ENCODE measurements at regions not wholly inside any gene's neighbourhood (a gene's known extent, or its start where the extent isn't known, plus 50 kb on each side); places are given as distances from the start of the nearest gene placed in this dataset.

- no peak overlapping the region for H3K4me3 ChIP-seq (ENCODE audit: low read depth, low read length)
- no peaks in the 10 kb centered on the region for H3K27me3 ChIP-seq (ENCODE audit: control insufficient read depth, insufficient read depth, low read length)
- no peak overlapping the region for H3K9ac ChIP-seq (ENCODE audit: low read length)
- H3K9me3 ChIP-seq (ENCODE audit: control insufficient read depth, insufficient read depth, low read depth, low read length) = no peaks in the 10 kb centered on the region
- H3K27ac ChIP-seq (ENCODE audit: low read depth, low read length) = no peak overlapping the region
- H3K4me1 ChIP-seq (ENCODE audit: control insufficient read depth, insufficient read depth, low read length) = no peaks in the 10 kb centered on the region
- H3K36me3 ChIP-seq (ENCODE audit: control insufficient read depth, insufficient read depth, low read length) = no peaks in the 10 kb centered on the region
Observed at GRCh38 chr4:24168658-24169057, 278.8 kb upstream of the PPARGC1A start.

DNA sequence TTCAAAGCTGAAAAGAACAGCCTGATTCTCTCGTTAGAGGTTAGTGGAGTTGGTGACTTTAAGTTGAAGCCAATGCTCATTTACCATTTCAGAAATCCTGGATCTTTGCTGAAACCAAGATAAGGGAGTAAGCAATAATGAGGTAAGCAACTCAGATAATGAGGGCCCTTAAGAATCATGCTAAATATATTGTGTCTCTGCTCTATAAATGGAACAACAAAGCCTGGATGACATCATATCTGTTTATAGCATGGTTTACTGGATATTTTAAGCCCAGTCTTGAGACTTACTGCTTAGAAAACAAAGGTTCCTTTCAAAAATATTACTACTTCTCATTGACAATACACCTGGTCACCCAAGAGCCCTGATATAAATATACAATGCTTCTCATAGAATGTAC is 276.7 kb upstream of the PPARGC1A start:
- Histone ChIP-seq H3K9me3 (ENCODE audit: control insufficient read depth, insufficient read depth, low read depth, low read length) (no peaks in the 10 kb centered on the region), H3K36me3 (ENCODE audit: control insufficient read depth, insufficient read depth, low read length) (no peaks in the 10 kb centered on the region), H3K4me3 (ENCODE audit: low read depth, low read length) (no peak overlapping the region), H3K4me1 (ENCODE audit: control insufficient read depth, insufficient read depth, low read length) (no peaks in the 10 kb centered on the region), H3K27ac (ENCODE audit: low read depth, low read length) (no peak overlapping the region), H3K27me3 (ENCODE audit: control insufficient read depth, insufficient read depth, low read length) (no peaks in the 10 kb centered on the region), H3K9ac (ENCODE audit: low read length) (no peak overlapping the region)

- H3K4me3 ChIP-seq (ENCODE audit: low read depth, low read length) = no peak overlapping the region
- H3K9me3 ChIP-seq (ENCODE audit: control insufficient read depth, insufficient read depth, low read depth, low read length) = no peaks in the 10 kb centered on the region
- H3K27me3 ChIP-seq (ENCODE audit: control insufficient read depth, insufficient read depth, low read length) = no peaks in the 10 kb centered on the region
- H3K4me1 ChIP-seq (ENCODE audit: control insufficient read depth, insufficient read depth, low read length) = no peaks in the 10 kb centered on the region
- no peaks in the 10 kb centered on the region for H3K36me3 ChIP-seq (ENCODE audit: control insufficient read depth, insufficient read depth, low read length)
- H3K27ac ChIP-seq (ENCODE audit: low read depth, low read length) = no peak overlapping the region
- H3K9ac ChIP-seq (ENCODE audit: low read length) = no peak overlapping the region
Observed at GRCh38 chr4:24164797-24165196, 274.9 kb upstream of the PPARGC1A start.

GRCh38 chr4:24164054-24164693 is 274.3 kb upstream of the PPARGC1A start:
- no peaks in the 10 kb centered on the region for H3K27me3 ChIP-seq (ENCODE audit: control insufficient read depth, insufficient read depth, low read length)
- no peaks in the 10 kb centered on the region for H3K36me3 ChIP-seq (ENCODE audit: control insufficient read depth, insufficient read depth, low read length)
- no peak overlapping the region for H3K4me3 ChIP-seq (ENCODE audit: low read depth, low read length)
- H3K9ac ChIP-seq (ENCODE audit: low read length) = no peak overlapping the region
- no peaks in the 10 kb centered on the region for H3K9me3 ChIP-seq (ENCODE audit: control insufficient read depth, insufficient read depth, low read depth, low read length)
- H3K27ac ChIP-seq (ENCODE audit: low read depth, low read length) = no peak overlapping the region
- H3K4me1 ChIP-seq (ENCODE audit: control insufficient read depth, insufficient read depth, low read length) = no peaks in the 10 kb centered on the region

- Histone ChIP-seq H3K4me3 (ENCODE audit: low read depth, low read length) (no peak overlapping the region), H3K9ac (ENCODE audit: low read length) (no peak overlapping the region), H3K9me3 (ENCODE audit: control insufficient read depth, insufficient read depth, low read depth, low read length) (no peaks in the 10 kb centered on the region), H3K36me3 (ENCODE audit: control insufficient read depth, insufficient read depth, low read length) (no peaks in the 10 kb centered on the region), H3K27ac (ENCODE audit: low read depth, low read length) (no peak overlapping the region), H3K4me1 (ENCODE audit: control insufficient read depth, insufficient read depth, low read length) (peaks cover 2% of the 10 kb centered on the region; the same call in 1 of the 2 replicates), H3K27me3 (ENCODE audit: control insufficient read depth, insufficient read depth, low read length) (no peaks in the 10 kb centered on the region)
Observed at GRCh38 chr4:24163314-24163713, 273.5 kb upstream of the PPARGC1A start.

DNA sequence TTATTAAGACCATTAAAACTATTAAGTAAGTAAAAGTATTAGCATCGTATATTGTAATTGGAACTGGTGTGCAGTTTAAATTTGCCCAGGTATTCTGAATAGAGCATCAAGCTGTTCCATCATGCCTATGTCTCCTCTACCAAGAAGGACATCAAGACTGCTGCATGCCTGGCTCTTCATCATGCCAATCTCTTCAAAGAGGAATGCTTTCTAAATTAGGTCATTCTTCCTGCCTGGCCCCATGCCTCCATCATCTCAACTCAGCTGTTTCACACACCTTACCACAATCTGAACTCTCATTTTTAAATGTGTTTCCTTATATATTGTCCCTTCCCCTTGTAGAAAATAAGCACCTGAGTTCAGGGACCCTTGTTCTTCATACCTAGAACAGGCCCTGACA is 270.5 kb upstream of the PPARGC1A start:
- no peak overlapping the region for H3K4me3 ChIP-seq (ENCODE audit: low read depth, low read length)
- H3K36me3 ChIP-seq (ENCODE audit: control insufficient read depth, insufficient read depth, low read length) = no peaks in the 10 kb centered on the region
- H3K9ac ChIP-seq (ENCODE audit: low read length) = no peak overlapping the region
- no peaks in the 10 kb centered on the region for H3K27me3 ChIP-seq (ENCODE audit: control insufficient read depth, insufficient read depth, low read length)
- H3K27ac ChIP-seq (ENCODE audit: low read depth, low read length) = no peak overlapping the region
- peaks cover 6% of the 10 kb centered on the region for H3K4me1 ChIP-seq (ENCODE audit: control insufficient read depth, insufficient read depth, low read length)
- H3K9me3 ChIP-seq (ENCODE audit: control insufficient read depth, insufficient read depth, low read depth, low read length) = no peaks in the 10 kb centered on the region

GRCh38 chr4:24158031-24158430 is 268.2 kb upstream of the PPARGC1A start:
- Histone ChIP-seq H3K36me3 (ENCODE audit: control insufficient read depth, insufficient read depth, low read length) (no peaks in the 10 kb centered on the region), H3K9ac (ENCODE audit: low read length) (no peak overlapping the region), H3K4me1 (ENCODE audit: control insufficient read depth, insufficient read depth, low read length) (peaks cover 6% of the 10 kb centered on the region), H3K27ac (ENCODE audit: low read depth, low read length) (no peak overlapping the region), H3K27me3 (ENCODE audit: control insufficient read depth, insufficient read depth, low read length) (no peaks in the 10 kb centered on the region), H3K9me3 (ENCODE audit: control insufficient read depth, insufficient read depth, low read depth, low read length) (no peaks in the 10 kb centered on the region), H3K4me3 (ENCODE audit: low read depth, low read length) (no peak overlapping the region)

DNA sequence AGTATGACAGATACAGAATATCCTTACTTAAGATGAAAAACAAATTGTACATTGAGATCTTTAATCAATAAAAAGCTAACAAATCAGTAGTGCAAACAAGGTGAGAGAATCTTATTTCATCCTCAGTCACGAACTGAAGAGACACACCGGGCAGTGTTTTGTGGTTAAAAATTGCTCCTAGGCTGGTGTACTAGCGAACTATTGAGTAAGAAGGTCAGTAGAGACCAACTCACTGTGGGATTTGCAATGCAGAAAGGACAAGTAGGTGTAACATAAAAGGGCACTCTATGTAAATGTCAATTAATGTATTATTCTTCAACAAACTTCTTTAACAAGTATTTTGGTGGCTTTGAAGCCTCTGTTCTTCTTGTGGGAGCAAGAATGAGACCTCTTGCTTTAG is 260.2 kb upstream of the PPARGC1A start:
- Histone ChIP-seq H3K4me1 (ENCODE audit: control insufficient read depth, insufficient read depth, low read length) (no peaks in the 10 kb centered on the region), H3K4me3 (ENCODE audit: low read depth, low read length) (no peak overlapping the region), H3K27me3 (ENCODE audit: control insufficient read depth, insufficient read depth, low read length) (no peaks in the 10 kb centered on the region; the same call in 1 of the 2 replicates), H3K9ac (ENCODE audit: low read length) (no peak overlapping the region), H3K9me3 (ENCODE audit: control insufficient read depth, insufficient read depth, low read depth, low read length) (no peaks in the 10 kb centered on the region), H3K36me3 (ENCODE audit: control insufficient read depth, insufficient read depth, low read length) (no peaks in the 10 kb centered on the region), H3K27ac (ENCODE audit: low read depth, low read length) (no peak overlapping the region)

GRCh38 chr4:24146127-24146526 is 256.3 kb upstream of the PPARGC1A start:
- H3K4me1 ChIP-seq (ENCODE audit: control insufficient read depth, insufficient read depth, low read length) = no peaks in the 10 kb centered on the region
- H3K27ac ChIP-seq (ENCODE audit: low read depth, low read length) = no peak overlapping the region
- no peaks in the 10 kb centered on the region for H3K27me3 ChIP-seq (ENCODE audit: control insufficient read depth, insufficient read depth, low read length)
- no peaks in the 10 kb centered on the region for H3K36me3 ChIP-seq (ENCODE audit: control insufficient read depth, insufficient read depth, low read length)
- H3K9me3 ChIP-seq (ENCODE audit: control insufficient read depth, insufficient read depth, low read depth, low read length) = no peaks in the 10 kb centered on the region
- H3K4me3 ChIP-seq (ENCODE audit: low read depth, low read length) = no peak overlapping the region
- H3K9ac ChIP-seq (ENCODE audit: low read length) = no peak overlapping the region

DNA sequence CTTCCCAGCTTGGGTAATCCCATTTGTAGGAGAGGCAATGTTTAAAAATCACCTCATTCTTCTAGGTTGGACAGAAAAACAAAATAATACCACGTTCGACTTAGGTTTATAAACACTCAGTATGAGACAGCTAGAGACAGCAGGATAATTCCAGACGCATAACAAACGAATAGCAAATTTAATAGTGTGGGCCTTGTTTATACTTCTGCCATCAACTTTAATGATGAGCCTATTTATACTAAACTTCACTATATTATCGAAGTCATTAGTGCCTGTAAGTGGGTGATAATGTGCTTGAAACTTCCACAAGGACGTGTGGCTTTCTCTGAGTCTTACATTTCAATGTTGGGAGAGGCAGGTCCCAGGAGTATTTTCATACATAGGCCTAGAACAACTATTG is 255.7 kb upstream of the PPARGC1A start:
- Histone ChIP-seq H3K27ac (ENCODE audit: low read depth, low read length) (no peak overlapping the region), H3K36me3 (ENCODE audit: control insufficient read depth, insufficient read depth, low read length) (no peaks in the 10 kb centered on the region), H3K9me3 (ENCODE audit: control insufficient read depth, insufficient read depth, low read depth, low read length) (no peaks in the 10 kb centered on the region), H3K9ac (ENCODE audit: low read length) (no peak overlapping the region), H3K27me3 (ENCODE audit: control insufficient read depth, insufficient read depth, low read length) (no peaks in the 10 kb centered on the region), H3K4me1 (ENCODE audit: control insufficient read depth, insufficient read depth, low read length) (no peaks in the 10 kb centered on the region), H3K4me3 (ENCODE audit: low read depth, low read length) (no peak overlapping the region)

DNA sequence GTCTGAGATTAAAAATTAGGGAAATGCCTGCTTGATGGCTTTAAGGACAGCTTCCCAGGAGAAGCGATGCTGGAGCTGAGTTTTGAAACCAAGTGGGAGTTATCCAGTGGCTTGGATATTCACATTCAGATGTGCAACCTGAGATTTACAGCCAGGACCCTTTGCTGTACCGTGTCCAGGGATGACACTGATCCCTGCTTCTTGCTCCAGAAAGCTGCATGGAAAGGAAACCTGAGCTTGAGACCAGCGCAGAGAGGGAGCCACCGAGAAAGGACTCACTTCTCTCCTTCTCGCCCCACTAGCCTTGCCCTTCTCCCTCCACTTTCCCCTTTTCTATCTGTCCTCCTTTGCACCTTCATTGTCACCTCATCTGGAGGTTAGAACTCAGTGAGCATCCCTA is 254.5 kb upstream of the PPARGC1A start:
- no peaks in the 10 kb centered on the region for H3K36me3 ChIP-seq (ENCODE audit: control insufficient read depth, insufficient read depth, low read length)
- no peaks in the 10 kb centered on the region for H3K4me1 ChIP-seq (ENCODE audit: control insufficient read depth, insufficient read depth, low read length)
- no peak overlapping the region for H3K9ac ChIP-seq (ENCODE audit: low read length)
- no peak overlapping the region for H3K4me3 ChIP-seq (ENCODE audit: low read depth, low read length)
- no peaks in the 10 kb centered on the region for H3K27me3 ChIP-seq (ENCODE audit: control insufficient read depth, insufficient read depth, low read length)
- no peak overlapping the region for H3K27ac ChIP-seq (ENCODE audit: low read depth, low read length)
- H3K9me3 ChIP-seq (ENCODE audit: control insufficient read depth, insufficient read depth, low read depth, low read length) = no peaks in the 10 kb centered on the region

DNA sequence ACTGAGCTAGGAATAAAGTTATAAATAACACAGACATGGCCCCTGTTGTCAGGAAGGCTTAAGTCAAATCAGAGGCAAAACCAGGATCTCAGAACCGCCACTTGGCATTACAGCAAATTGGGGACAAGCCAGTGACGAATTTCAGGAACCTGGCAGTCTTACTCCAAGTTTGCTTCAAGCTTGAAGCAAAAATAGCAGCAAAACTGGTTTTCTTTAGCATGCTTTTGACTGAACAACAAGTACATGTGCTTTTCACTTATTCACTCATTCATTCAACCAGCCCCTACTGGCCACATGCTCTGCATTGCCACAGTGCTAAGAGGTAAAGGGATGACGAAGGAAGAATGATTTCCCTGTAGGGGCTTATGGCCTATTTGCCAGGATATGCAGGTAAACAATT is 253.9 kb upstream of the PPARGC1A start:
- H3K36me3 ChIP-seq (ENCODE audit: control insufficient read depth, insufficient read depth, low read length) = no peaks in the 10 kb centered on the region
- no peak overlapping the region for H3K9ac ChIP-seq (ENCODE audit: low read length)
- H3K9me3 ChIP-seq (ENCODE audit: control insufficient read depth, insufficient read depth, low read depth, low read length) = no peaks in the 10 kb centered on the region
- H3K27ac ChIP-seq (ENCODE audit: low read depth, low read length) = no peak overlapping the region
- no peak overlapping the region for H3K4me3 ChIP-seq (ENCODE audit: low read depth, low read length)
- no peaks in the 10 kb centered on the region for H3K27me3 ChIP-seq (ENCODE audit: control insufficient read depth, insufficient read depth, low read length)
- 0 out of 2 replicates have a peak, but pooled peaks cover 2% of the 10 kb centered on the region for H3K4me1 ChIP-seq (ENCODE audit: control insufficient read depth, insufficient read depth, low read length)

All from HUES6 (cell line).